CD4-positive, CD25-positive, alpha-beta regulatory T cell (primary cell): ENCODE measurements at regions not wholly inside any gene's neighbourhood (a gene's known extent, or its start where the extent isn't known, plus 50 kb on each side); places are given as distances from the start of the nearest gene placed in this dataset.
"Not testable (repeated sequence)": the region's sequence is repeated elsewhere in the genome, so short reads cannot be mapped to it uniquely, and the experiment has no call there.

Experiments
- ATAC-seq, 2 donors: fragments of 150-1000 bp; cut with Tn5 transposase; one replicate each; pipeline ENCODE4 v1.10.0; 2021; ENCODE audit warnings: low read depth in 2 of 2, moderate number of reproducible peaks in 2 of 2, moderate library complexity in 1 of 2
- DNase-seq, 3 donors: peaks; one replicate each; pipeline versions ENCODE4 v3.0.0 to v3.0.0-alpha.2; 2012 to 2022; ENCODE audit warnings: mixed read lengths in 1 of 3
- H3K27ac ChIP-seq: one replicate; pipeline ENCODE4 v1.7.0; 2013; ENCODE audit warnings: mild to moderate bottlenecking, low read length; ENCODE audit not compliant: insufficient read depth, poor library complexity, severe bottlenecking
- H3K27me3 ChIP-seq: one replicate; pipeline ENCODE4 v1.7.0; 2013; ENCODE audit warnings: low read length; ENCODE audit not compliant: control insufficient read depth, insufficient read depth
- H3K36me3 ChIP-seq: one replicate; pipeline ENCODE4 v1.7.0; 2013; ENCODE audit warnings: mild to moderate bottlenecking, low read length, moderate library complexity; ENCODE audit not compliant: control insufficient read depth, insufficient read depth
- H3K4me1 ChIP-seq: 2 replicates; pipeline ENCODE4 v1.7.0; 2013; ENCODE audit warnings: mild to moderate bottlenecking, low read length; ENCODE audit not compliant: insufficient read depth, control insufficient read depth, poor library complexity, severe bottlenecking
- H3K4me3 ChIP-seq: one replicate; pipeline ENCODE4 v1.7.0; 2013; ENCODE audit warnings: low read depth, mild to moderate bottlenecking, low read length, moderate library complexity
- H3K9me3 ChIP-seq, 2 experiments: 1 replicate in 1 of 2; 2 replicates in 1 of 2; pipeline ENCODE4 v1.7.0; 2013; ENCODE audit warnings: low read length in 2 of 2, mild to moderate bottlenecking in 1 of 2, moderate library complexity in 1 of 2; ENCODE audit not compliant: control insufficient read depth in 2 of 2
- H3K27ac Mint-ChIP-seq, 3 donors: one replicate each; pipeline ENCODE4 v1.8.0; 2020 to 2022; ENCODE audit warnings: mild to moderate bottlenecking in 3 of 3, mixed read lengths in 3 of 3, moderate library complexity in 2 of 3
- H3K27me3 Mint-ChIP-seq: one replicate; pipeline ENCODE4 v1.8.0; 2022; ENCODE audit warnings: mild to moderate bottlenecking, mixed read lengths
- H3K36me3 Mint-ChIP-seq: one replicate; pipeline ENCODE4 v1.8.0; 2020; ENCODE audit warnings: mixed read lengths
- H3K4me1 Mint-ChIP-seq, 4 donors: one replicate each; pipeline ENCODE4 v1.8.0; 2020 to 2022; ENCODE audit warnings: mixed read lengths in 4 of 4, mild to moderate bottlenecking in 1 of 4
- H3K4me3 Mint-ChIP-seq, 4 donors: one replicate each; pipeline ENCODE4 v1.8.0; 2020 to 2022; ENCODE audit warnings: mild to moderate bottlenecking in 4 of 4, mixed read lengths in 4 of 4, moderate library complexity in 3 of 4
- H3K9me3 Mint-ChIP-seq, 7 donors: one replicate each; pipeline ENCODE4 v1.8.0; 2020 to 2022; ENCODE audit warnings: mixed read lengths in 7 of 7, mild to moderate bottlenecking in 3 of 7, moderate library complexity in 2 of 7

GRCh38 chr3:557972-558371, 361.4 kb downstream of the CHL1 start:
- Histone ChIP-seq H3K36me3 (no peaks in the 10 kb centered on the region), H3K4me1 (no peaks in the 10 kb centered on the region), H3K27me3 (no peaks in the 10 kb centered on the region), H3K9me3 (no peaks in the 10 kb centered on the region), H3K27ac (no peak overlapping the region), H3K4me3 (no peak overlapping the region)
- H3K27ac Mint-ChIP-seq: no peak overlapping the region
- peaks cover 2 to 14% (median 7%) of the 10 kb centered on the region in 7 donors for H3K9me3 Mint-ChIP-seq
- no peaks in the 10 kb centered on the region for H3K4me1 Mint-ChIP-seq
- no peak overlapping the region for H3K4me3 Mint-ChIP-seq
- no peaks in the 10 kb centered on the region for H3K36me3 Mint-ChIP-seq
- no peaks in the 10 kb centered on the region for H3K27me3 Mint-ChIP-seq
- DNase-seq (no peak), ATAC-seq (no peak)

- DNase-seq (no peak), ATAC-seq (no peak)
- H3K27me3 ChIP-seq: no peaks in the 10 kb centered on the region
- H3K27ac Mint-ChIP-seq: no peak overlapping the region
- no peak overlapping the region for H3K4me3 ChIP-seq
- H3K4me1 Mint-ChIP-seq: peaks cover 0 to 4% (median 0%) of the 10 kb centered on the region in 4 donors
- H3K9me3 ChIP-seq: peaks cover 2 to 3% of the 10 kb centered on the region in 2 experiments
- no peaks in the 10 kb centered on the region for H3K36me3 Mint-ChIP-seq
- no peaks in the 10 kb centered on the region for H3K27me3 Mint-ChIP-seq
- no peak overlapping the region for H3K27ac ChIP-seq
- H3K9me3 Mint-ChIP-seq: peaks cover 0 to 21% (median 3%) of the 10 kb centered on the region in 7 donors
- no peaks in the 10 kb centered on the region for H3K36me3 ChIP-seq
- no peaks in the 10 kb centered on the region for H3K4me1 ChIP-seq
- H3K4me3 Mint-ChIP-seq: no peak overlapping the region
These were observed 371.1 kb downstream of the CHL1 start for GRCh38 chr3:567488-568185.

- H3K36me3 Mint-ChIP-seq, DNase-seq, H3K4me1 ChIP-seq, H3K27me3 ChIP-seq, H3K27ac Mint-ChIP-seq, H3K9me3 ChIP-seq, H3K36me3 ChIP-seq, H3K4me3 Mint-ChIP-seq, H3K4me1 Mint-ChIP-seq, H3K27me3 Mint-ChIP-seq, ATAC-seq, H3K4me3 ChIP-seq, H3K27ac ChIP-seq: not testable (repeated sequence)
- peaks cover 0 to 10% (median 4%) of the 10 kb centered on the region in 7 donors for H3K9me3 Mint-ChIP-seq
These were observed 383.0 kb downstream of the CHL1 start for GRCh38 chr3:579529-579928.

GRCh38 chr3:589066-589465, 392.5 kb downstream of the CHL1 start:
- H3K36me3 Mint-ChIP-seq, H3K4me3 ChIP-seq, H3K9me3 ChIP-seq, H3K27ac Mint-ChIP-seq, H3K4me1 ChIP-seq, H3K4me3 Mint-ChIP-seq, H3K36me3 ChIP-seq, H3K4me1 Mint-ChIP-seq, H3K27ac ChIP-seq, H3K27me3 ChIP-seq, ATAC-seq, H3K9me3 Mint-ChIP-seq, DNase-seq, H3K27me3 Mint-ChIP-seq: not testable (repeated sequence)

GRCh38 chr3:597304-597703, 400.7 kb downstream of the CHL1 start:
- not testable (repeated sequence) for DNase-seq, H3K36me3 Mint-ChIP-seq, H3K4me3 ChIP-seq, H3K27me3 ChIP-seq, H3K4me1 ChIP-seq, H3K27me3 Mint-ChIP-seq, H3K4me3 Mint-ChIP-seq, ATAC-seq, H3K9me3 ChIP-seq, H3K9me3 Mint-ChIP-seq, H3K27ac ChIP-seq, H3K36me3 ChIP-seq, H3K27ac Mint-ChIP-seq, H3K4me1 Mint-ChIP-seq

- H3K36me3 Mint-ChIP-seq, ATAC-seq, H3K27me3 ChIP-seq, H3K9me3 Mint-ChIP-seq, H3K27me3 Mint-ChIP-seq, H3K36me3 ChIP-seq, H3K9me3 ChIP-seq, H3K4me3 ChIP-seq, H3K27ac ChIP-seq, H3K4me3 Mint-ChIP-seq, H3K27ac Mint-ChIP-seq, H3K4me1 ChIP-seq, DNase-seq, H3K4me1 Mint-ChIP-seq: not testable (repeated sequence)
These were observed 401.2 kb downstream of the CHL1 start for GRCh38 chr3:597746-598145.

- not testable (repeated sequence) for H3K27me3 Mint-ChIP-seq, H3K36me3 Mint-ChIP-seq
These were observed 410.9 kb downstream of the CHL1 start for GRCh38 chr3:607480-607879.

GRCh38 chr3:621714-622113, 425.2 kb downstream of the CHL1 start:
- Mint-ChIP-seq H3K4me3 (no peak overlapping the region), H3K4me1 (no peaks in the 10 kb centered on the region), H3K36me3 (no peaks in the 10 kb centered on the region), H3K27me3 (no peaks in the 10 kb centered on the region), H3K9me3 (peaks cover 0 to 6% (median 2%) of the 10 kb centered on the region in 7 donors), H3K27ac (no peak overlapping the region)
- ATAC-seq: no peak
- H3K4me1 ChIP-seq: no peaks in the 10 kb centered on the region
- no peaks in the 10 kb centered on the region for H3K9me3 ChIP-seq
- no peak for DNase-seq
- no peak overlapping the region for H3K27ac ChIP-seq
- H3K36me3 ChIP-seq: no peaks in the 10 kb centered on the region
- H3K4me3 ChIP-seq: no peak overlapping the region
- no peaks in the 10 kb centered on the region for H3K27me3 ChIP-seq

More at GRCh38 chr3:607480-607879, 410.9 kb downstream of the CHL1 start:
- not testable (repeated sequence) for H3K4me3 ChIP-seq, H3K36me3 ChIP-seq, H3K27ac Mint-ChIP-seq, H3K4me3 Mint-ChIP-seq, H3K27me3 ChIP-seq, H3K27ac ChIP-seq, H3K9me3 Mint-ChIP-seq, H3K4me1 Mint-ChIP-seq, H3K4me1 ChIP-seq, H3K9me3 ChIP-seq, DNase-seq, ATAC-seq
